ENCODE measurements at regions not wholly inside any gene's neighbourhood (a gene's known extent, or its start where the extent isn't known, plus 50 kb on each side); places are given as distances from the start of the nearest gene placed in this dataset.
"Not testable (repeated sequence)": the region's sequence is repeated elsewhere in the genome, so short reads cannot be mapped to it uniquely, and the experiment has no call there.

- not testable (repeated sequence) for DNase-seq (ENCODE audit: low read depth in 2 of 2)
These were observed 108.1 kb downstream of the PROX1 start for GRCh38 chr1:214095896-214096295.

DNA sequence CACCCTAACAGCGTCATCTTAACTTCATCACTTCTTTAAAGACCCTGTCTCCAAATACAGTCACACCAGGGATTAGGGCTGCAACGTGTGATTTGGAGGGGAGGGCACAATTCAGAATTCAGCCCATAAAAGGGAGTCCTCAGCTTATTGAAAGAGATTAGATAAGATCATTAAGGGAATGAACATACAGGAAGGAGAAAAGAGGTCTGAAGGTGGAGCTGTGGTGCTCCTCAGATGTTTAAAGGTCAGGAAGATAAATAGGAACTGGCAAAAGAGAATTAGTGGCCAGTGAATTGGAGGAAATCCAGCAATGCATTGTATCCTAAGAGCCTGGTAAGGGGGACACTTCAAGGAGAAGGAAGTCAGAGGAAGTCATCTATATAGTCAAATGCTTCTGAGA, 113.5 kb downstream of the PROX1 start:
- no peak for DNase-seq (ENCODE audit: low read depth in 2 of 2)

GRCh38 chr1:214101828-214102227, 114.1 kb downstream of the PROX1 start:
- no peak for DNase-seq (ENCODE audit: low read depth in 2 of 2)

GRCh38 chr1:214102907-214103306, 115.1 kb downstream of the PROX1 start:
- no peak for DNase-seq (ENCODE audit: low read depth in 2 of 2)

DNA sequence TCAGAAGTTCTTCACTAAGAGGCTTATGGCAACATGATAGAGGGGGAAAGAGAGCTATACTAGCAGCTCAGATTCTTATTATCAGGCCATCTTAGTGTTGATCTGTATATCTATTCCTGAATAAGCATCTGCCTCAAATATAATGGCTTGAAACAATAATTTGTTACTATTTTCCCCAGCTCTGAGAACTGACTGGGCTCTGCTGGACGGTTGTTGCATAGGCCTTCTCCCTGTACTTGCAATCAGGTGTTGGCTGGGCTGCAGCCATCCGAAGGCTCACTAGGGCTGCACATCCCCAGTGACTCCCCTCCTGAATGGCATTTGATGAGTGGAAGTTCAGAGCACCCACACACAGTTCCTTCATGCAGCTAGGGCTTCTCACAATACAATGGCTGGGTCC, 116.0 kb downstream of the PROX1 start:
- DNase-seq (ENCODE audit: low read depth in 2 of 2) = no peak

- no peak for DNase-seq (ENCODE audit: low read depth in 2 of 2)
These were observed 118.6 kb downstream of the PROX1 start for GRCh38 chr1:214106375-214106774.

DNA sequence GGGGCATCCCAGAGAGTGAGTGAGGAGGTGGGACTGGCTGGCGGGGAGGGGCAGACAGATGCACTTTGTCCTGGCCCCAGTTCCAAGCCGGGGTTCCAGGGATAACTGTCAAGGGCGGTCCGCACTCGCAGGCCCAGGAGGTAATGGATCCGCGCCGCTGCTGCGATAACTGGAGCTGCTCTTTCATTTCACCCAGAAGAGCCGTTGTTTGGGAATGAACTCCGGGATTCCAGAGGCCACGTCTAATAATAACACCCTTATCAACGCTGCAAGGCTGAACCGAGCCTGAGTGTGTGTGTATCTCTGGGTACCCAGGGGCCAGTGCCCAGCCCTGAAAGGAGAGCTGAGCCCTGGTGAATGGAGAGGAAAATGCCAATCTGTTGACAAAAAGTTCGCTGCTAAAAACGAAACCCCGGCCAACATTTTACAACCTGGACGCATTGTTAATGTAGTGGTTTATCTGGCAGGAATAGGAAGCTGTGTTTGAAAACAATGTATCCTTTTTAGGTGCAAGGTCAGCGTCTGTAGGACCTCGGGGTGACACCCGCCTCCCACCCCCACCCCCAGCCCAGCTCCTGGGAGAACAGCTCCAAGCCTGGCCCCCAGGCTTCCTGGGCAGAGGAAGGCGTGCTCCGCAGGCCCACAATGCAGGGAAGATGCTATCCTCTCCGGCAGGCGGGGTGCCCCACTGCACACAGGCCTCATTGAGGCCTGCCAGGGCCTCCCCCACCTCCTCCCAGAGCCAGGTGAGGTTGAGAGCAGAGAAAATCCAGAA, 119.7 kb downstream of the PROX1 start:
- no peak for DNase-seq (ENCODE audit: low read depth in 2 of 2)

- no peak for DNase-seq (ENCODE audit: low read depth in 2 of 2)
These were observed 120.3 kb downstream of the PROX1 start for GRCh38 chr1:214108097-214108446.

DNA sequence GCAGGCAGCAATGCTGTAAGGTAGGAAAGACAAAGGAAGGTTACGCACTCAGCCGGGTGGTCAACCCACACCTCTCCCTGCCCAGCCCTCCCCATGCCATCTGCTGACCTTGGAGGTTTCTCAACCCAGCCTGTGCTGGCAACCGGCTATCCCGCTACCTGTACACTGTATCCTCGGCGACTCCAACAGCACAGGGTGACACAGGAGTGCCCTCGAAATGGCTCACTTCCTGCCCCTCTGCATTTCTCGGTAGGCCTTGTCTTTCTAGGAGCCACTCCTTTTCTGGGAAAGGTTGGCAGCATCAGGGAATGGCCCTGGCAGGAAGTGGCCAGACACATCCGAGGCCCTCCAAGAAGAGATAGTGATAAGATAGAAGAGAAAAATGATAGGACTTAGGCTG, 124.0 kb downstream of the PROX1 start:
- DNase-seq (ENCODE audit: low read depth in 2 of 2) = no peak

DNA sequence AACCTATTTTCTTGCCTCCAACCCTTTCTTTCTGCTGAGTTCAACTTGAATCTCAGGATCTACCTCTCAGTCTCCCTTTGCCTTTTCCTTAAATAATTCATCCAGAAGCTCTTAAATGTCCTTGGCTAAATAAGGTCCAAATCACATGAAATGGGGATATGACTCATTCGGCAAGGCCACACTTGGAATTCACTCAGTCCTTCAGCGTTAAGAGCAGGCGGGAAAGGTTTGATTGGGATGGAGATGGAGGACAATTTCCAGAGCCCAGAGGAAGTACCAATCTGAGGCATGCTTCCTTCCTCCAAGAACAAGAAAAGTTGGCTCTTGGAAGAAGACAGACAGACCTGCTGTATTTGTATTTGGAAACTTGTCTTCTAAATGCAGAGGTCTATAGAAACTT, 128.5 kb downstream of the PROX1 start:
- no peak for DNase-seq (ENCODE audit: low read depth in 2 of 2)

DNA sequence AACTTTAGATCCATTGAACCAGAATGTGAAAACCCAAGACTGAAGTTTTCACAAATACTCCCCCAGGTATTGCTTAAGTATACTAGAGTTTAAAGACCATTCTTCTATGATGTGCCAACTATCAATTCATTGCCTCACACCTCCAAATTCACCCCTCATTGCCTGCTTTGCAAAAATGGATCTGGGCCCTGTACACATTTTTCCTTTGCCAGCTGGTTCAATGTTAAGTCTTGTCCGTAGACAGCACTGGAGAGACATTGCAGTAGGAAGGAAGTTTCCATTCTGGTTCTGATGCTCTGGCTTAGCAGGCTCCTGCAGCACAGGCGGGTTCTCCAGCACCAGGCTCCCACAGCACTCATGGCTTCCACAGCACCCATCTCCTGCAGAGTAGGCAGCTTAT, 130.0 kb downstream of the PROX1 start:
- no peak for DNase-seq (ENCODE audit: low read depth in 2 of 2)

GRCh38 chr1:214120191-214120590, 132.4 kb downstream of the PROX1 start:
- DNase-seq (ENCODE audit: low read depth in 2 of 2) = no peak

- DNase-seq (ENCODE audit: low read depth in 2 of 2) = no peak
These were observed 133.2 kb downstream of the PROX1 start for GRCh38 chr1:214120951-214121350.

- no peak for DNase-seq (ENCODE audit: low read depth in 2 of 2)
These were observed 134.3 kb downstream of the PROX1 start for GRCh38 chr1:214122110-214122509.

- DNase-seq (ENCODE audit: low read depth in 2 of 2) = peak in 1 of 2 donors; percentile 1
These were observed 135.4 kb downstream of the PROX1 start for GRCh38 chr1:214123061-214123784.

GRCh38 chr1:214124281-214124805, 136.6 kb downstream of the PROX1 start:
- no peak for DNase-seq (ENCODE audit: low read depth in 2 of 2)

DNA sequence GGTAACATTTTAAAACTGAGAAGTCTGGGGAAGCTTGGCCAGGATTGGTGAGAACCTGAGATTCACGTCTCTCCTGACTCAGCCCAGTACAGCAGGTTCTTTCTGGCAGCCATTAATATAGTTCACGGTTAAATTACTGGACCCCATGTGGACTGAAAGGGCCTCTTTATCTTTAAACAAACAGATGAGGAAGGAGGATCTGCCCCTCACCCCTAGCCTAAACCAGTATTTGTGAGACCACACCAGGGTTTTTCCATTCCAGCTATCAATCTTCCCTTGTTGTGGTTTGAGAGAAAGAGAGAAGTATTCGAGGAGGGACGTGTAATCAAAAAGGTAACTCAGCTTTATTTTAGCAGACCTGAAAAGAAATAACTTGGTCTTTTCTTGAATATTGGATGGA, 137.1 kb downstream of the PROX1 start:
- DNase-seq (ENCODE audit: low read depth in 2 of 2) = no peak

DNA sequence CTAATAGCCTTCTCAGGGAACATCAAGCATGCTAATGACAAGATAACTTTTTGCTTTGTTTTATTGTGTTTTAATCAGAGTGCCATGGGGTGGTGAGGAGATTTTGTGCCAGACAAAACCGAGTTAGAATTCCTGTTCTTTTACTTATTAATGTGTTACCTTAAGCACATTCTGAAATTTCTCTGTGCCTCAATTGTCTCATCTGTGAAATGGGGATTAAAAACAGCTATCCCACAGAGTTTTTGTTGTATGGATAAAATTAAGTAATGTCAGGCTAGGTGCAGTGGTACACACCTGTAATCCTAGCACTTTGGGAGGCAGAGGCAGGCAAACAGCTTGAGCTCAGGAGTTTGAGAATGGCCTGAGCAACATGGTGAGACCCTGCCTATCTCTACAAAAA, 138.0 kb downstream of the PROX1 start:
- DNase-seq (ENCODE audit: low read depth in 2 of 2) = no peak

GRCh38 chr1:214126697-214127146, 138.9 kb downstream of the PROX1 start:
- DNase-seq (ENCODE audit: low read depth in 2 of 2) = no peak

DNA sequence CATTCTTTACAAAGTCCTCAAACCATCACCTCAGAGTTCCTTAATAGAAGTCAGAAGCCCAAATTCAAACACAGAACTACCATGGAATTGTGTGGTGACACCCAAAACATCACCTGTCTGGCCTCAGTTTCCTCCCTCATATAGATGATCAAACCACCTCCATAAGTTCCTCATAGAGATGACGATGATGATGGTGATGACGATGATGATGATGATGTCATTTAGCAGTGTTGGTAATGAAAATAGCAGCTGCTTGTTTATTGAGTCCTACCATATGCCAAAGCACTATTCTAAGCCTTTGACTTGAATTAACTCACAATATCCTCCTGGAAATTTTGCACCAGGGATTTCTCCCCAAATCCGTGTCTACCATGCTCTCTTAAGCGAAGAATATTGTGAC, 139.9 kb downstream of the PROX1 start:
- DNase-seq (ENCODE audit: low read depth in 2 of 2) = no peak

GRCh38 chr1:214135886-214136285, 145.1 kb upstream of the SMYD2 start:
- no peak for DNase-seq (ENCODE audit: low read depth in 2 of 2)

DNA sequence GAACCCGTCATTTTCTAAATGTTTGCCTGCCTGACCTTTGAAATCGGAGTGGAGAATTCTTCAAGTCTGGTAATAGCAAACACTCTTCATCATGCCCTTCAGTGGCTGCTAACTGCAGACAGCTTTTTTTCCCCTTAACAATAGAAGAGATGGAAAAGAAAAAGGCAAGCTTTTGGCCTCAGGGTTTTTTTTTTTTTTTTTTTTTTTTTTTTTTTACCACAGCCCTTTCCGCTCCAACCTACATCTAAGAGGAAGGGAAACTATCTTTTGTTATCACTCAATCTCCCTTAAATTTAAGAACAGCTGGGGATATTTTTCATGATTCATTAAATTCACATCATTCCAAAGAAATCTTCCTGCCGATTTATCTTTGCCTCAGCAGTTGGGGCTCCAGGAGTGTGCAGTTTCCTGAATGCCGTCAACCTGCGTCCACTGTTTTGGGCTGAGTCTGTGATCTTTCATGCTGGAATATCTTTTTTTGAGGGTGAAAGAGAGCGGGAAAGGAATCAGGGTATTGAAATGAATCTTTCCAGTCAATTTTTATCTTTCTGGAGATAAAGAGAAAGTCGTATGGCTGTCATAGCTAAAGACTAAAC, 144.5 kb upstream of the SMYD2 start:
- DNase-seq (ENCODE audit: low read depth in 2 of 2) = no peak

GRCh38 chr1:214141486-214141885, 139.5 kb upstream of the SMYD2 start:
- DNase-seq (ENCODE audit: low read depth in 2 of 2) = no peak
